ENCODE measurements at regions not wholly inside any gene's neighbourhood (a gene's known extent, or its start where the extent isn't known, plus 50 kb on each side); places are given as distances from the start of the nearest gene placed in this dataset.

DNA sequence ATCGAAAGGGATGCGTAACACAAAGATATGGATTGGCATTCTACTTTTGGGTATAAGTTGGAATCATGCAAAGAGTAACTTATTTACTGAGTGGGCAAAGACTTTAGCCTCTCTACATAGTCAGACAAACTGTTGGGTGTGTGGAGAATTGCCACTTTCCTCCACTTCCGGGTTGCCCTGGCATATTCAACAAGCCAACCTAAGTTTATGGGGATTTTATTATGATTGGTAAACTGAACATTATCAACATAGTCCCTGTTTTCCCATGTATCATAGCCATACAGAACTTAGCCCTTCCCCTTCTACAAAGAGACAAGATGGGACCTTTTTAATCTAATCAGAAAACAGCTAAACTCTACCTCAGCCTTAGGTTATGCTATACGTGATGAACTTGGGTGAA is 121.6 kb downstream of the AGTR2 start:
- TF ChIP-seq CTCF (IDR thresholded peaks at IDR 0.05), result no peak
- no peak for TF ChIP-seq POLR2A (IDR thresholded peaks at IDR 0.05)

Measured in lower leg skin (tissue), 3 donors.